ENCODE measurements at regions not wholly inside any gene's neighbourhood (a gene's known extent, or its start where the extent isn't known, plus 50 kb on each side); places are given as distances from the start of the nearest gene placed in this dataset.

DNA sequence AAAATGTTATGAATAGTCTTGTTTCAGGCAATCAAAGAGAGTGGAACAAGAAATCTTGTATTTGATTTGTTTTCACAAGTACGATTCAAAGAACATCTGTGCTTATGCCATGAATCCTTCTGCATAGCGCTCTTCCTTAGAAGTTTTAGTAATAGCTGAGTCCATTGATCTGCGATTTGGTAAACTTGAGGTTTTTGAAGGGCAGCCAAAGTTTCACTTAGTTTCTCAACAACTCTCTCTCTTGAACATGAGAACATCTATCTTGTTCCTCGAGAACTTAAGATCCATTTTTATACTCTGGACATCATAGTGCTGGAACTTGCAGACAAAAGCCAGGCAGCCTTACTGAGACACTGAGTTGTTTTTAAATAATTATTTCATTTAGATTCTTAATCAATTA, 96.2 kb upstream of the USP15 start (continued):
- TF ChIP-seq EP300 (IDR thresholded peaks at IDR 0.05; ENCODE audit: borderline replicate concordance in 1 of 2, low read depth in 2 of 2, low read length in 2 of 2) (no peak), NANOG (IDR thresholded peaks at IDR 0.05; ENCODE audit: insufficient read depth, low read depth, low read length, poor library complexity, severe bottlenecking) (no peak)
